Medulla oblongata (tissue), 1 donor: ENCODE measurements at regions not wholly inside any gene's neighbourhood (a gene's known extent, or its start where the extent isn't known, plus 50 kb on each side); places are given as distances from the start of the nearest gene placed in this dataset.
"Not testable (repeated sequence)": the region's sequence is repeated elsewhere in the genome, so short reads cannot be mapped to it uniquely, and the experiment has no call there.

ENCODE experiments used
- DNase-seq: peaks from one replicate; pipeline ENCODE4 v3.0.0-alpha.2; 2015; ENCODE audit errors: extremely low spot score

- no peak for DNase-seq
Observed at GRCh38 chr14:49946320-49947141, 53.6 kb downstream of the ARF6 start.

- DNase-seq: no peak
Observed at GRCh38 chr14:49947506-49947905, 54.6 kb downstream of the ARF6 start.

GRCh38 chr14:49950275-49951228 lies 57.7 kb downstream of the ARF6 start:
- no peak for DNase-seq

GRCh38 chr14:49951229-49951607 lies 58.3 kb downstream of the ARF6 start:
- no peak for DNase-seq

- DNase-seq: no peak
Observed at GRCh38 chr14:49951691-49952345, 58.9 kb downstream of the ARF6 start.

- DNase-seq: no peak
Observed at GRCh38 chr14:49953196-49953595, 60.3 kb downstream of the ARF6 start.

GRCh38 chr14:49954171-49954631 lies 61.3 kb downstream of the ARF6 start:
- no peak for DNase-seq

- DNase-seq: no peak
Observed at GRCh38 chr14:49955024-49955423, 62.1 kb downstream of the ARF6 start.

GRCh38 chr14:49957089-49957852 lies 64.4 kb downstream of the ARF6 start:
- no peak for DNase-seq

GRCh38 chr14:49959822-49960408 lies 67.0 kb downstream of the ARF6 start:
- DNase-seq: no peak

- no peak for DNase-seq
Observed at GRCh38 chr14:49960453-49960852, 67.6 kb downstream of the ARF6 start.

GRCh38 chr14:49961270-49962222 lies 68.7 kb downstream of the ARF6 start:
- no peak for DNase-seq

- no peak for DNase-seq
Observed at GRCh38 chr14:49962621-49963020, 69.7 kb downstream of the ARF6 start.

- DNase-seq: not testable (repeated sequence)
Observed at GRCh38 chr14:49965068-49965651, 72.3 kb downstream of the ARF6 start.

GRCh38 chr14:49966304-49966809 lies 73.5 kb downstream of the ARF6 start:
- DNase-seq: no peak

- DNase-seq: no peak
Observed at GRCh38 chr14:49966971-49967630, 74.2 kb downstream of the ARF6 start.

GRCh38 chr14:49969961-49970360 lies 77.1 kb downstream of the ARF6 start:
- DNase-seq: no peak

GRCh38 chr14:49970474-49971147 lies 77.7 kb downstream of the ARF6 start:
- DNase-seq: peak; percentile 38
